Parathyroid adenoma (tissue), 2 donors: ENCODE measurements at regions not wholly inside any gene's neighbourhood (a gene's known extent, or its start where the extent isn't known, plus 50 kb on each side); places are given as distances from the start of the nearest gene placed in this dataset.

Experiments used
- H2AFZ ChIP-seq: fragments of 300-600 bp; sonication (generic); one replicate; pipeline ENCODE4 v1.7.0; 2017; ENCODE audit warnings: antibody characterized with exemption, mild to moderate bottlenecking
- H3K27ac ChIP-seq: fragments of 300-600 bp; sonication (generic); one replicate; pipeline ENCODE4 v1.7.0; 2017
- H3K27me3 ChIP-seq: fragments of 300-600 bp; sonication (generic); one replicate; pipeline ENCODE4 v1.7.0; 2017; ENCODE audit warnings: low read length; ENCODE audit not compliant: control insufficient read depth, insufficient read depth
- H3K36me3 ChIP-seq: fragments of 300-600 bp; sonication (generic); one replicate; pipeline ENCODE4 v1.7.0; 2017; ENCODE audit warnings: low read length; ENCODE audit not compliant: control insufficient read depth, insufficient read depth
- H3K4me1 ChIP-seq: fragments of 300-600 bp; sonication (generic); one replicate; pipeline ENCODE4 v1.7.0; 2017; ENCODE audit warnings: control low read depth
- H3K4me2 ChIP-seq: fragments of 300-600 bp; sonication (generic); one replicate; pipeline ENCODE4 v1.7.0; 2017; ENCODE audit warnings: low read length
- H3K4me3 ChIP-seq: fragments of 300-600 bp; sonication (generic); one replicate; pipeline ENCODE4 v1.7.0; 2017; ENCODE audit warnings: low read depth, low read length
- H3K79me2 ChIP-seq: fragments of 300-600 bp; sonication (generic); one replicate; pipeline ENCODE4 v1.7.0; 2017; ENCODE audit warnings: control low read depth
- H3K9ac ChIP-seq: fragments of 300-600 bp; sonication (generic); one replicate; pipeline ENCODE4 v1.7.0; 2017; ENCODE audit warnings: mild to moderate bottlenecking
- H3K9me3 ChIP-seq: fragments of 300-600 bp; sonication (generic); one replicate; pipeline ENCODE4 v1.7.0; 2017; ENCODE audit warnings: low read length; ENCODE audit not compliant: control insufficient read depth
- CTCF ChIP-seq: fragments of 300-600 bp; sonication (generic); IDR thresholded peaks from one replicate; pipeline ENCODE4 v1.7.0; 2017; ENCODE audit warnings: antibody characterized with exemption, mild to moderate bottlenecking
- donor health status: primary hyperparathyroidism.

DNA sequence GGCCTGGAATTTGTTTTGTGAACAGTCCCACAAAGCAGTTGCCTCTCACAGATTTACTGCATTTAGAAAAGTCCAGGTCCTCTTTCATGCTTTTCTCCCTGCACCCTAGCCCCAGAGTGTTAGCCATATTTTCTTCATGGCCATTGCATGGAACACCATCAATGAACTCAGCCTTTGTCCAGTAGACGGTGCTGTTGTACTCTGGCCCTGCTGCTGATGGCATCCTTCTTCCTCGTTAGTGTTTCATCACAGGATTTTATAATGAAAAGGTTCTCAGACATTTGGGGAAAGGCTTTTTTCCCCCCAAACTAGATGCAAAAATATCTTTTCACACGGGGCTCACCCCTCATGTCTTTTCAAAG is 93.0 kb upstream of the SLC25A13 start:
- Histone ChIP-seq H3K9ac (no peak overlapping the region), H3K27ac (no peak overlapping the region), H3K36me3 (no peaks in the 10 kb centered on the region), H3K79me2 (no peaks in the 10 kb centered on the region), H3K27me3 (no peaks in the 10 kb centered on the region), H2AFZ (no peak overlapping the region), H3K4me3 (no peak overlapping the region), H3K4me2 (no peak overlapping the region), H3K4me1 (peaks cover 3% of the 10 kb centered on the region), H3K9me3 (no peaks in the 10 kb centered on the region)
- peak; percentile 19 for TF ChIP-seq CTCF

DNA sequence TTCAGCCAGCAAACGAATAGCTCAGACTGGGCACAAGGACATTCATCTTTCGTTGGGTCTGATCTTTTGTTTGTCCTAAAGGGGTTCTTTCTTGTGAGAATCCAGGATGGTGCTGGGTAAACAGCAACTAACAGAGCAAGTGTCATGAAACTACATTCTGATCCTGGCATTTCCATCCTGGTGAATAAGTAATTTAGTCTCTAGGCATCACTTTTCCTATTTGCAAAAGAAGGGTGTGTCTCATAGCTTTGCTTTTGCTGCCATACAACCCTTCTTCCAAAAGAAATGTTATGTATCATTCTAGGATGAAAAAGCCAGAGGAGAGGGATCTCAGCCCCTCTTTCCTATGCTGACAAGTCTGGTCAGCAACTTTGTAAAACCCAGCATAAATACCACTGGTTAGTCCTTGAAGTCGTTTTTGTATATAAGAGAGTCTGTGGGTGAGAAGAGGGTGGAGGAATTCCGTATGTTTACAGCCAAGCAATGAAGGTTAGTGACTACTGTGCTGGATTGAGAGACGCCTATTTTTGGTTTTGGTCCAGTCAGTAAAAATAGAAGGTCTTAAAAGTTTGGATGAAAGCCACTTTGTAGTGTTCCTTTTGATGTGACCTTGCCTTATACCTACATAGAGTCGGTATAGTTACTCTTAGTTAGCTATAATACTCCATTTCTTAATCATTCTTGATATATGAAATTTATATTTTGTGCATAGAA is 88.4 kb upstream of the SLC25A13 start:
- Histone ChIP-seq H3K9ac (no peak overlapping the region), H3K4me1 (no peaks in the 10 kb centered on the region), H3K9me3 (no peaks in the 10 kb centered on the region), H3K79me2 (no peaks in the 10 kb centered on the region), H2AFZ (no peak overlapping the region), H3K4me2 (no peak overlapping the region), H3K4me3 (no peak overlapping the region), H3K27ac (no peak overlapping the region), H3K27me3 (no peaks in the 10 kb centered on the region), H3K36me3 (no peaks in the 10 kb centered on the region)
- TF ChIP-seq CTCF = no peak

DNA sequence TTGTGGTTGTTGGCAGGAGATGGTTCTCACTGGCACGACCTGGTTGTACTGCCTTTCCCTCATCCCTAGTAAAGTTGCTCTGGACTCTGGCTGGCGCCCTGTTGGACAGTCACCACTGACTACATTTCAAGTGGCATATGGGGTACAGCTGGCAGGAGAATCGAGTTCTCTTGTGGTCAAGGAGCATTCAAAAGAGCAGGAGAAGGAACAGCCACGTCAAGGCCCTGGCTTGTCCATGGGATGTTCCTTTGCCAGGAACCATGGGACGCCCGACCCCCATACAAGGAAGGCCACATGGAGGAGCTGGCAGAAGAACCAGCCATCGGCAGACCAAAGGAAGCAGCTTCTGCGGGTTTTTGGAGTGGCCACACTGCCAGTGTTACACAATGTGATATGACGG is 87.0 kb upstream of the SLC25A13 start:
- H3K9ac ChIP-seq = no peak overlapping the region
- no peaks in the 10 kb centered on the region for H3K27me3 ChIP-seq
- no peaks in the 10 kb centered on the region for H3K79me2 ChIP-seq
- H3K4me3 ChIP-seq = no peak overlapping the region
- no peaks in the 10 kb centered on the region for H3K9me3 ChIP-seq
- H3K4me1 ChIP-seq = no peaks in the 10 kb centered on the region
- H3K36me3 ChIP-seq = no peaks in the 10 kb centered on the region
- no peak overlapping the region for H3K27ac ChIP-seq
- H2AFZ ChIP-seq = no peak overlapping the region
- no peak for TF ChIP-seq CTCF
- no peak overlapping the region for H3K4me2 ChIP-seq

DNA sequence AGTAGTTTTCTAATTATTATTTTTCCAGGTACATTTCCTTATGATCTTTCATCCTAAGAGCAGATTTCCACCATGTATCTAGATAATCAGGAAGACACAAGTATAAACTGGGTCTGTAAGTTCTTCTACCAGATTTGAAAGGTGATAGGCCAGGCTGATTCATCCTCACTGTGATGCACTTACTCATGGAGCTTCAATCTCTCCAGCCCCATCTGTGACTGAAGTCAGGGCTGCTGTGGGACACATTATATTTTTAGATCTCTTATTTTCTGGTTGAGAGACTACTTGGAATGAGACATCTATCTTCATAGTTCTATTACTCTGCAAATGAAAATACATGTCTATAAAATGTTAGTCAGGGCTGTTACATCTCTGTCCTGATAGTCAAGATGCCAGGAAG is 85.5 kb upstream of the SLC25A13 start:
- H3K4me2 ChIP-seq = no peak overlapping the region
- H3K79me2 ChIP-seq = no peaks in the 10 kb centered on the region
- no peaks in the 10 kb centered on the region for H3K27me3 ChIP-seq
- no peak overlapping the region for H3K9ac ChIP-seq
- no peaks in the 10 kb centered on the region for H3K9me3 ChIP-seq
- H3K4me1 ChIP-seq = no peaks in the 10 kb centered on the region
- H3K27ac ChIP-seq = no peak overlapping the region
- no peaks in the 10 kb centered on the region for H3K36me3 ChIP-seq
- no peak for TF ChIP-seq CTCF
- no peak overlapping the region for H3K4me3 ChIP-seq
- no peak overlapping the region for H2AFZ ChIP-seq

DNA sequence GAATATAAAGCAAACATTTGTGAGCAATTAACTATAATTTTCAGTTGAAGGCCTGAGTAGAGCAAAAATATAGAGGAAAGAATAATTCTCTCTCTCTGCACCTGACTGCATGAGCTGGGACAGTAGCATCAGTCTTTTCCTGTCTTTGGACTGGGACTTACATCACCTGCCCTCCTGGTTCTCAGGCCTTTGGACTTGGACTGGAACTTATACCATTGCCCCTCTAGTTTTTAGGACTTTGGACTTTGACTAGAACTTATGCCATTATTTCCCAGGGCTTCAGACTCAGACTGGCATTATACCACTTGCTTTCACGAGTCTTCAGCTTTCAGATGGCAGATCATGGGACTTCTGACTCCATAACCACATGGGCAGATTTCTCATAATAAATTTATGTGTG is 81.0 kb upstream of the SLC25A13 start:
- H3K9ac ChIP-seq = no peak overlapping the region
- H3K4me1 ChIP-seq = no peaks in the 10 kb centered on the region
- no peak for TF ChIP-seq CTCF
- H3K9me3 ChIP-seq = no peaks in the 10 kb centered on the region
- H2AFZ ChIP-seq = no peak overlapping the region
- H3K79me2 ChIP-seq = no peaks in the 10 kb centered on the region
- no peaks in the 10 kb centered on the region for H3K36me3 ChIP-seq
- no peaks in the 10 kb centered on the region for H3K27me3 ChIP-seq
- H3K4me3 ChIP-seq = no peak overlapping the region
- H3K4me2 ChIP-seq = no peak overlapping the region
- H3K27ac ChIP-seq = no peak overlapping the region
